ENCODE measurements at regions not wholly inside any gene's neighbourhood (a gene's known extent, or its start where the extent isn't known, plus 50 kb on each side); places are given as distances from the start of the nearest gene placed in this dataset.

- DNase-seq (ENCODE audit: low spot score), result no peak
Observed at GRCh38 chr2:240284503-240285259, 144.2 kb upstream of the OTOS start.

- DNase-seq (ENCODE audit: low spot score), result no peak
Observed at GRCh38 chr2:240285725-240286124, 145.3 kb upstream of the OTOS start.

GRCh38 chr2:240286596-240286995 lies 146.1 kb upstream of the OTOS start:
- DNase-seq (ENCODE audit: low spot score), result no peak

GRCh38 chr2:240287011-240287410 lies 146.6 kb upstream of the OTOS start:
- DNase-seq (ENCODE audit: low spot score), result no peak

- DNase-seq (ENCODE audit: low spot score), result no peak
Observed at GRCh38 chr2:240287496-240288086, 147.1 kb upstream of the OTOS start.

- no peak for DNase-seq (ENCODE audit: low spot score)
Observed at GRCh38 chr2:240288087-240288521, 147.4 kb upstream of the GPC1 start.

GRCh38 chr2:240289701-240290431 lies 145.6 kb upstream of the GPC1 start:
- no peak for DNase-seq (ENCODE audit: low spot score)

GRCh38 chr2:240290432-240291336 lies 144.8 kb upstream of the GPC1 start:
- DNase-seq (ENCODE audit: low spot score), result no peak

GRCh38 chr2:240291337-240292034 lies 144.0 kb upstream of the GPC1 start:
- DNase-seq (ENCODE audit: low spot score), result no peak

GRCh38 chr2:240292035-240292574 lies 143.4 kb upstream of the GPC1 start:
- no peak for DNase-seq (ENCODE audit: low spot score)

- DNase-seq (ENCODE audit: low spot score), result no peak
Observed at GRCh38 chr2:240292619-240293525, 142.6 kb upstream of the GPC1 start.

- no peak for DNase-seq (ENCODE audit: low spot score)
Observed at GRCh38 chr2:240293557-240294461, 141.7 kb upstream of the GPC1 start.

- DNase-seq (ENCODE audit: low spot score), result no peak
Observed at GRCh38 chr2:240294514-240294913, 140.9 kb upstream of the GPC1 start.

- no peak for DNase-seq (ENCODE audit: low spot score)
Observed at GRCh38 chr2:240295256-240296103, 140.0 kb upstream of the GPC1 start.

GRCh38 chr2:240296104-240296406 lies 139.4 kb upstream of the GPC1 start:
- DNase-seq (ENCODE audit: low spot score), result no peak

- no peak for DNase-seq (ENCODE audit: low spot score)
Observed at GRCh38 chr2:240296476-240297255, 138.8 kb upstream of the GPC1 start.
